H9 (cell line): ENCODE measurements at regions not wholly inside any gene's neighbourhood (a gene's known extent, or its start where the extent isn't known, plus 50 kb on each side); places are given as distances from the start of the nearest gene placed in this dataset.

Experiments used
- DNase-seq: peaks from one replicate; pipeline ENCODE4 v3.0.0-alpha.2; 2017
- H2AFZ ChIP-seq: one replicate; pipeline ENCODE4 v1.6.1; 2013; ENCODE audit warnings: mild to moderate bottlenecking, low read length, control low read depth, moderate library complexity
- H2AK5ac ChIP-seq: 2 replicates; pipeline ENCODE4 v1.6.1; 2013; ENCODE audit warnings: low read length, control low read depth, mixed read lengths; ENCODE audit not compliant: insufficient read length
- H2BK120ac ChIP-seq: one replicate; pipeline ENCODE4 v1.6.1; 2013; ENCODE audit warnings: low read depth, mild to moderate bottlenecking, low read length, control low read depth, inconsistent platforms; ENCODE audit not compliant: poor library complexity, severe bottlenecking
- H2BK12ac ChIP-seq: 2 replicates; pipeline ENCODE4 v1.6.1; 2013; ENCODE audit warnings: low read length, control low read depth, mixed read lengths, low read depth; ENCODE audit not compliant: insufficient read length
- H2BK15ac ChIP-seq: 2 replicates; pipeline ENCODE4 v1.6.1; 2013; ENCODE audit warnings: low read depth, low read length, control low read depth
- H2BK20ac ChIP-seq: one replicate; pipeline ENCODE4 v1.6.1; 2013; ENCODE audit warnings: low read depth, mild to moderate bottlenecking, low read length, control low read depth, inconsistent platforms; ENCODE audit not compliant: poor library complexity, severe bottlenecking
- H2BK5ac ChIP-seq: 2 replicates; pipeline ENCODE4 v1.6.1; 2013; ENCODE audit warnings: low read length, control low read depth, mixed read lengths; ENCODE audit not compliant: insufficient read length
- H3K14ac ChIP-seq: 2 replicates; pipeline ENCODE4 v1.6.1; 2013; ENCODE audit warnings: low read length, control low read depth; ENCODE audit not compliant: insufficient read depth
- H3K18ac ChIP-seq: 2 replicates; pipeline ENCODE4 v1.6.1; 2013; ENCODE audit warnings: low read depth, mild to moderate bottlenecking, mixed read lengths, low read length, control low read depth; ENCODE audit not compliant: insufficient read length
- H3K23ac ChIP-seq: 2 replicates; pipeline ENCODE4 v1.6.1; 2013; ENCODE audit warnings: low read length, control low read depth, mixed read lengths, low read depth; ENCODE audit not compliant: insufficient read length
- H3K23me2 ChIP-seq: 2 replicates; pipeline ENCODE4 v1.6.1; 2013; ENCODE audit warnings: low read depth, mild to moderate bottlenecking, mixed read lengths, low read length, control low read depth; ENCODE audit not compliant: insufficient read length, poor library complexity, severe bottlenecking
- H3K27ac ChIP-seq: 2 replicates; pipeline ENCODE4 v1.5.1; 2013; ENCODE audit warnings: low read length, control low read depth, mixed read lengths, low read depth; ENCODE audit not compliant: insufficient read length
- H3K27me3 ChIP-seq: 2 replicates; pipeline ENCODE4 v1.6.1; 2013; ENCODE audit warnings: low read length, control low read depth, inconsistent platforms; ENCODE audit not compliant: insufficient read depth
- H3K4ac ChIP-seq: 2 replicates; pipeline ENCODE4 v1.6.1; 2013; ENCODE audit warnings: low read depth, mild to moderate bottlenecking, control low read depth, inconsistent platforms, low read length, moderate library complexity
- H3K4me1 ChIP-seq: 2 replicates; pipeline ENCODE4 v1.6.1; 2013; ENCODE audit warnings: low read length, control low read depth, inconsistent platforms; ENCODE audit not compliant: insufficient read depth
- H3K4me2 ChIP-seq: 2 replicates; pipeline ENCODE4 v1.6.1; 2013; ENCODE audit warnings: low read length, control low read depth, mixed read lengths; ENCODE audit not compliant: insufficient read length, insufficient read depth
- H3K56ac ChIP-seq: 2 replicates; pipeline ENCODE4 v1.6.1; 2013; ENCODE audit warnings: low read depth, mild to moderate bottlenecking, mixed read lengths, low read length, control low read depth; ENCODE audit not compliant: insufficient read length
- H3K79me1 ChIP-seq: 2 replicates; pipeline ENCODE4 v1.6.1; 2013; ENCODE audit warnings: low read depth, mild to moderate bottlenecking, moderate library complexity, low read length, control low read depth, inconsistent platforms; ENCODE audit not compliant: insufficient read depth, poor library complexity, severe bottlenecking
- H3K79me2 ChIP-seq: 2 replicates; pipeline ENCODE4 v1.6.1; 2013; ENCODE audit warnings: low read length, control low read depth, inconsistent platforms; ENCODE audit not compliant: insufficient read depth
- H3K9ac ChIP-seq: 2 replicates; pipeline ENCODE4 v1.6.1; 2013; ENCODE audit warnings: low read length, control low read depth, mixed read lengths; ENCODE audit not compliant: insufficient read length; ENCODE audit errors: extremely low read depth
- H3K9me3 ChIP-seq: one replicate; pipeline ENCODE4 v1.6.1; 2013; ENCODE audit warnings: low read depth, low read length, inconsistent platforms; ENCODE audit not compliant: control insufficient read depth
- H3T11ph ChIP-seq: one replicate; pipeline ENCODE4 v1.6.1; 2013; ENCODE audit warnings: mild to moderate bottlenecking, low read length, control low read depth, inconsistent platforms
- H4K20me1 ChIP-seq: one replicate; pipeline ENCODE4 v1.6.1; 2013; ENCODE audit not compliant: control insufficient read depth, insufficient read length, insufficient read depth
- H4K5ac ChIP-seq: 2 replicates; pipeline ENCODE4 v1.6.1; 2013; ENCODE audit warnings: low read depth, mild to moderate bottlenecking, mixed read lengths, low read length, control low read depth; ENCODE audit not compliant: insufficient read length
- H4K8ac ChIP-seq: replicated peaks from 2 replicates; pipeline ENCODE4 v1.6.1; 2013; ENCODE audit warnings: low read length, control low read depth, mixed read lengths, low read depth; ENCODE audit not compliant: insufficient read length
- H4K91ac ChIP-seq: 2 replicates; pipeline ENCODE4 v1.6.1; 2013; ENCODE audit warnings: low read depth, mild to moderate bottlenecking, moderate library complexity, mixed read lengths, low read length, control low read depth; ENCODE audit not compliant: insufficient read length
- H3K27ac Mint-ChIP-seq, 3 experiments: 2 replicates in 2 of 3; 3 replicates in 1 of 3; pipeline ENCODE4 v1.8.0; 2020 to 2021; ENCODE audit warnings: mixed read lengths in 3 of 3, mild to moderate bottlenecking in 1 of 3, moderate library complexity in 1 of 3
- H3K27me3 Mint-ChIP-seq: 2 replicates; pipeline ENCODE4 v1.8.0; 2021; ENCODE audit warnings: low read depth, mild to moderate bottlenecking, moderate library complexity, mixed read lengths
- H3K36me3 Mint-ChIP-seq, 3 experiments: 2 replicates in 2 of 3; 3 replicates in 1 of 3; pipeline ENCODE4 v1.8.0; 2020 to 2021; ENCODE audit warnings: low read depth in 3 of 3, mixed read lengths in 3 of 3; ENCODE audit not compliant: insufficient read depth in 1 of 3
- H3K4me1 Mint-ChIP-seq, 2 experiments: 2 replicates each; pipeline ENCODE4 v1.8.0; 2020; ENCODE audit warnings: mixed read lengths in 2 of 2
- H3K4me3 Mint-ChIP-seq, 2 experiments: 2 replicates in 1 of 2; 3 replicates in 1 of 2; pipeline ENCODE4 v1.8.0; 2020 to 2021; ENCODE audit warnings: mild to moderate bottlenecking in 2 of 2, mixed read lengths in 2 of 2, moderate library complexity in 1 of 2
- H3K9me3 Mint-ChIP-seq, 2 experiments: 2 replicates in 1 of 2; 3 replicates in 1 of 2; pipeline ENCODE4 v1.8.0; 2020; ENCODE audit warnings: mild to moderate bottlenecking in 2 of 2, mixed read lengths in 2 of 2, moderate library complexity in 1 of 2
- whole genome bisulfite sequencing: extraction: QIAGEN DNeasy Blood & Tissue Kit; methylation state at CpG from one replicate; pipeline ENCODE4 v1.1.7; 2013; ENCODE audit warnings: missing lambda C conversion rate, low lambda C conversion rate, mixed read lengths; ENCODE audit not compliant: insufficient read length; ENCODE audit errors: extremely low coverage; 5-methylcytosine and 5-hydroxymethylcytosine counted together
- TF ChIP-seq, protein P1 (sequence below): fragments of 200-600 bp; sonication (generic); conservative IDR thresholded peaks from 3 replicates; pipeline ENCODE4 v1.8.0; 2021; ENCODE audit warnings: antibody characterized with exemption, mild to moderate bottlenecking

DNA sequence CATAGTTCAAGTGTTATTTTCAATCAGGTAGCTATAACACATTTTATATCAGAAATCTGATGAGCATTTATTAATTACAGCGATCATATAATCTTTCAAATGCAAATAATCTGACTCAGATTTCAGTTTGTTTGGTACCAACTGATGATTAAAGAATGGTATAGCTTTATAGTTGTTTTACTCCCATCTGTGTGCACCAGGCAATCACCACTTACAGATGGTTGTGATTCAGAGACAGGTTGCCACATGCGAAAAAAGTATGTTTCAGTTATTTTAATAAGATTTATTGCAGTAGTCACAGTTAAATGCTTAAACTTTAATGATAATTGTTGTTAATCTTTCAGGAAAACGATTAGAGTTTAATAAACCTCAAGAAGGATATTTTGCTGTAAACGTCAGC lies 155.1 kb upstream of the ARRDC3 start:
- H2BK15ac ChIP-seq: no peak overlapping the region
- H3K4me3 Mint-ChIP-seq: no peak overlapping the region
- no CpG with 5 or more reads among the region's 4 CpGs for WGBS

More for the DNA sequence above, 155.1 kb upstream of the ARRDC3 start:
- Histone ChIP-seq H3K9ac (no peak overlapping the region), H3K14ac (no peak overlapping the region), H3K27me3 (no peaks in the 10 kb centered on the region), H3K23me2 (no peaks in the 10 kb centered on the region), H2BK5ac (no peak overlapping the region), H3K56ac (no peak overlapping the region), H4K8ac (no peak overlapping the region), H3K4me2 (no peak overlapping the region), H2BK12ac (no peak overlapping the region), H2AFZ (no peak overlapping the region), H3K4ac (no peak overlapping the region), H3K9me3 (no peaks in the 10 kb centered on the region), H3K23ac (no peak overlapping the region), H4K91ac (no peak overlapping the region), H4K5ac (no peak overlapping the region), H3K4me1 (no peaks in the 10 kb centered on the region), H3T11ph (no peak overlapping the region), H3K79me2 (no peaks in the 10 kb centered on the region), H2AK5ac (no peak overlapping the region), H3K18ac (no peak overlapping the region), H3K79me1 (no peaks in the 10 kb centered on the region), H2BK120ac (no peak overlapping the region), H2BK20ac (no peak overlapping the region), H3K27ac (no peak overlapping the region), H4K20me1 (no peaks in the 10 kb centered on the region)
- no peaks in the 10 kb centered on the region for H3K36me3 Mint-ChIP-seq
- no peaks in the 10 kb centered on the region for H3K4me1 Mint-ChIP-seq
- H3K9me3 Mint-ChIP-seq: no peaks in the 10 kb centered on the region
- no peak overlapping the region for H3K27ac Mint-ChIP-seq
- DNase-seq: no peak
- TF ChIP-seq, protein P1, sequence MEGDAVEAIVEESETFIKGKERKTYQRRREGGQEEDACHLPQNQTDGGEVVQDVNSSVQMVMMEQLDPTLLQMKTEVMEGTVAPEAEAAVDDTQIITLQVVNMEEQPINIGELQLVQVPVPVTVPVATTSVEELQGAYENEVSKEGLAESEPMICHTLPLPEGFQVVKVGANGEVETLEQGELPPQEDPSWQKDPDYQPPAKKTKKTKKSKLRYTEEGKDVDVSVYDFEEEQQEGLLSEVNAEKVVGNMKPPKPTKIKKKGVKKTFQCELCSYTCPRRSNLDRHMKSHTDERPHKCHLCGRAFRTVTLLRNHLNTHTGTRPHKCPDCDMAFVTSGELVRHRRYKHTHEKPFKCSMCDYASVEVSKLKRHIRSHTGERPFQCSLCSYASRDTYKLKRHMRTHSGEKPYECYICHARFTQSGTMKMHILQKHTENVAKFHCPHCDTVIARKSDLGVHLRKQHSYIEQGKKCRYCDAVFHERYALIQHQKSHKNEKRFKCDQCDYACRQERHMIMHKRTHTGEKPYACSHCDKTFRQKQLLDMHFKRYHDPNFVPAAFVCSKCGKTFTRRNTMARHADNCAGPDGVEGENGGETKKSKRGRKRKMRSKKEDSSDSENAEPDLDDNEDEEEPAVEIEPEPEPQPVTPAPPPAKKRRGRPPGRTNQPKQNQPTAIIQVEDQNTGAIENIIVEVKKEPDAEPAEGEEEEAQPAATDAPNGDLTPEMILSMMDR: no peak
- H3K27me3 Mint-ChIP-seq: no peaks in the 10 kb centered on the region
